Prostate gland (tissue), 2 donors: ENCODE measurements at regions not wholly inside any gene's neighbourhood (a gene's known extent, or its start where the extent isn't known, plus 50 kb on each side); places are given as distances from the start of the nearest gene placed in this dataset.

ENCODE experiments used
- DNase-seq: peaks from one replicate; pipeline ENCODE4 v3.0.0-alpha.2; 2019; ENCODE audit warnings: low spot score
- H3K27ac ChIP-seq, 2 donors: fragments of 200-600 bp; sonication (generic); 2 replicates each; pipeline ENCODE4 v1.5.1; 2017 to 2019
- H3K27me3 ChIP-seq: fragments of 200-600 bp; sonication (generic); replicated peaks from 2 replicates; pipeline ENCODE4 v1.5.1; 2019; ENCODE audit not compliant: insufficient read depth
- H3K36me3 ChIP-seq, 2 donors: fragments of 200-600 bp; sonication (generic); 1 replicate in 1 of 2; 2 replicates in 1 of 2; pipeline versions ENCODE4 v1.5.1 to v1.8.1; 2017 to 2019
- H3K4me1 ChIP-seq: fragments of 200-600 bp; sonication (generic); replicated peaks from 2 replicates; pipeline ENCODE4 v1.5.1; 2019
- H3K4me3 ChIP-seq, 2 donors: fragments of 200-600 bp; sonication (generic); 2 replicates each; pipeline ENCODE4 v1.5.1; 2017 to 2019
- H3K9me3 ChIP-seq: fragments of 200-600 bp; sonication (generic); 2 replicates; pipeline ENCODE4 v1.5.1; 2017
- POLR2A ChIP-seq: fragments of 450-650 bp; IDR thresholded peaks from one replicate; pipeline ENCODE4 v1.6.1; 2016; ENCODE audit warnings: antibody characterized with exemption, mild to moderate bottlenecking
- POLR2AphosphoS5 ChIP-seq: sonication (generic); formaldehyde crosslinking; IDR thresholded peaks from one replicate; pipeline ENCODE4 v1.6.1; 2017; ENCODE audit warnings: antibody characterized with exemption
- WGBS: methylation state at CpG from one replicate; pipeline ENCODE4 v1.1.5; 2018; 5-methylcytosine and 5-hydroxymethylcytosine counted together
- intact Hi-C: fragments of 100-400 bp; cut with DNase I; formaldehyde crosslinking; loops from one replicate; pipeline ENCODE4 v1.14.2; 2022
- TF ChIP-seq, protein P1 (sequence below), 4 experiments: fragments of 200-600 bp in 2 of 4; fragments of 450-650 bp in 2 of 4; sonication (generic) in 2 of 4; IDR thresholded peaks; 1 replicate in 3 of 4; 2 replicates in 1 of 4; pipeline ENCODE4 v1.5.1; 2016 to 2019; ENCODE audit warnings: antibody characterized with exemption in 4 of 4, mild to moderate bottlenecking in 2 of 4, moderate library complexity in 2 of 4

GRCh38 chr5:54895816-54896341 lies 89.5 kb downstream of the ESM1 start:
- Histone ChIP-seq H3K36me3 (no peaks in the 10 kb centered on the region), H3K27ac (no peak overlapping the region), H3K9me3 (no peaks in the 10 kb centered on the region), H3K27me3 (no peaks in the 10 kb centered on the region), H3K4me3 (no peak overlapping the region), H3K4me1 (no peaks in the 10 kb centered on the region)
- WGBS, result 36% methylated on average over 6 of the region's 6 CpGs
- intact Hi-C loops, result no loop called here
- peak; percentile 31 for DNase-seq
- TF ChIP-seq, protein P1, sequence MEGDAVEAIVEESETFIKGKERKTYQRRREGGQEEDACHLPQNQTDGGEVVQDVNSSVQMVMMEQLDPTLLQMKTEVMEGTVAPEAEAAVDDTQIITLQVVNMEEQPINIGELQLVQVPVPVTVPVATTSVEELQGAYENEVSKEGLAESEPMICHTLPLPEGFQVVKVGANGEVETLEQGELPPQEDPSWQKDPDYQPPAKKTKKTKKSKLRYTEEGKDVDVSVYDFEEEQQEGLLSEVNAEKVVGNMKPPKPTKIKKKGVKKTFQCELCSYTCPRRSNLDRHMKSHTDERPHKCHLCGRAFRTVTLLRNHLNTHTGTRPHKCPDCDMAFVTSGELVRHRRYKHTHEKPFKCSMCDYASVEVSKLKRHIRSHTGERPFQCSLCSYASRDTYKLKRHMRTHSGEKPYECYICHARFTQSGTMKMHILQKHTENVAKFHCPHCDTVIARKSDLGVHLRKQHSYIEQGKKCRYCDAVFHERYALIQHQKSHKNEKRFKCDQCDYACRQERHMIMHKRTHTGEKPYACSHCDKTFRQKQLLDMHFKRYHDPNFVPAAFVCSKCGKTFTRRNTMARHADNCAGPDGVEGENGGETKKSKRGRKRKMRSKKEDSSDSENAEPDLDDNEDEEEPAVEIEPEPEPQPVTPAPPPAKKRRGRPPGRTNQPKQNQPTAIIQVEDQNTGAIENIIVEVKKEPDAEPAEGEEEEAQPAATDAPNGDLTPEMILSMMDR (IDR thresholded peaks at IDR 0.05), result peak in 2 of 4 experiments; percentile 44 to 46
- TF ChIP-seq POLR2A (no peak), POLR2AphosphoS5 (no peak)

DNA sequence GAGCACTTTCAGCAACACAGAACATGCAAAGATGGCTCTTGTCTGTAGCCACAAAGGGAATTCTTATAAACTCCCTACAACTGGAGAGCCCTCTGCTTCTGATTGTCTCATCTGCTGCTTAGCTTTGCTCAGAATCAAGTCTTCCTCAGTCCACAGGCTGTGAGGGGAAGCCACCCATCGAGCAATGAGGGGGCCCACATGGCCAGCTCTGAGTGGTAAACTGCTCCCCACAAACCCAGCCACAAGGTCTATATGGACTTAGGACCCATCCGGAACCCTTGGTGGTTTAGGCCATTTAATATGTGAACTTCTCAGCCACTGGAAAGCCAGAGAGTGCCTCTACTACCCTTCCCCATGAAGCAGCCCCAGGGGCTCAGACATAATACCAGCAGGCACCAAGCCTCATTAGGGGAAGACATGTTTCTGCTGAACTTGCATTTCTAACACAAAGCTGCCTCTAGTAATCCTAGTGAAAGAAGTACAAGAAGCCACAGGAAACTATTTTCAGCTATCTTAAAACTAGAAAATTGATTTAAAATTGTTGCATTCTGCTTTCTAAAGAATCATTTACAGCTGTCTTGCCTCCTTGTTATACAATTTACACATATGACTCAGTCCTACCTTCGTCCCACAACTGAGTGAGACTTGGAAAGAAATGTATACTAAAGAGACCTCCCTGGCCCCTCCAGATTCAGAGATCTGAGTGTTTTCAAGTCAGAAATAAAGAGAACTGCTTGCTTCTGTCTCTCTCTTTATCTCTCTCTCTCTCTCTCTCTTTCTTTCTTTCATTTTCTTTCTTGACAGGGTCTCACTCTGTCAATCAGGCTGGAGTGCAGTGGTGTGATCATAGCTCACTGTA lies 90.2 kb downstream of the ESM1 start:
- Histone ChIP-seq H3K36me3 (no peaks in the 10 kb centered on the region), H3K4me3 (no peak overlapping the region), H3K27ac (no peak overlapping the region), H3K27me3 (no peaks in the 10 kb centered on the region), H3K4me1 (no peaks in the 10 kb centered on the region), H3K9me3 (no peaks in the 10 kb centered on the region)
- DNase-seq, result no peak
- intact Hi-C loops, result no loop called here
- 65% methylated on average over 3 of the region's 3 CpGs for WGBS
- TF ChIP-seq POLR2AphosphoS5 (no peak), POLR2A (no peak)
- TF ChIP-seq, protein P1 (IDR thresholded peaks at IDR 0.05), result no peak

- no peak overlapping the region for H3K27ac ChIP-seq
- H3K9me3 ChIP-seq, result no peaks in the 10 kb centered on the region
- no peak overlapping the region for H3K4me3 ChIP-seq
- WGBS, result 63% methylated on average over 1 of the region's 1 CpG
- no peaks in the 10 kb centered on the region for H3K27me3 ChIP-seq
- intact Hi-C loops, result loop anchor here (10.0 kb wide), 1 partner anchor 635 kb away; no protein-coding TSS in a partner anchor
- no peaks in the 10 kb centered on the region for H3K36me3 ChIP-seq
- no peaks in the 10 kb centered on the region for H3K4me1 ChIP-seq
- no peak for DNase-seq
- TF ChIP-seq POLR2AphosphoS5 (no peak), POLR2A (no peak)
- TF ChIP-seq, protein P1 (IDR thresholded peaks at IDR 0.05), result no peak
These were observed 95.6 kb downstream of the ESM1 start for GRCh38 chr5:54889826-54890225.

DNA sequence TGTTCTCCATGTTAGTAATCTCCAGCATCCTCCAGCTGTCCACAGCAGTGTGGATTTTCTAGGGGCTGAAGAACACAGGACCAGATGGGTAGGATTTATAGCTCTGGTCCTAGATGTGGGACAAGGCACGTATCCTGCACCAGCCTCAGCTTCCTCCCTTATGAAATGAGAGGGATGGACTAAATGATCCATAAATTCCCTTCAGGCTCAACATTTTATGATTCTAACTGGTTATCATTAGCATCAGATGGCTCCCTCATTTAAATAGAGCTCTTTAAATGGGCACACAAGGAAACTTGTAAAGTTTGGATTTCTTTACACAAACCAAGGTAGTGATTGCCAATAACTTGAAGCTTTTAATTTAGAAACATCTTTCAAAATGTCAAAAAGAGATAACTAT lies 97.7 kb downstream of the ESM1 start:
- no peak for DNase-seq
- intact Hi-C loops, result loop anchor here (10.0 kb wide), 1 partner anchor 633 kb away; no protein-coding TSS in a partner anchor
- TF ChIP-seq POLR2A, result no peak
- TF ChIP-seq, protein P1 (IDR thresholded peaks at IDR 0.05), result no peak
- TF ChIP-seq POLR2AphosphoS5, result peak; percentile 30
- no peak overlapping the region for H3K4me3 ChIP-seq
- H3K36me3 ChIP-seq, result no peaks in the 10 kb centered on the region
- H3K27ac ChIP-seq, result no peak overlapping the region
- H3K9me3 ChIP-seq, result no peaks in the 10 kb centered on the region
- no peaks in the 10 kb centered on the region for H3K27me3 ChIP-seq
- 50% methylated on average over 1 of the region's 1 CpG for WGBS
- no peaks in the 10 kb centered on the region for H3K4me1 ChIP-seq
